HG02642 (cell line): ENCODE measurements at regions not wholly inside any gene's neighbourhood (a gene's known extent, or its start where the extent isn't known, plus 50 kb on each side); places are given as distances from the start of the nearest gene placed in this dataset.
"Not testable (repeated sequence)": the region's sequence is repeated elsewhere in the genome, so short reads cannot be mapped to it uniquely, and the experiment has no call there.

Experiments
- ATAC-seq: cut with Tn5 transposase; IDR thresholded peaks from one replicate; pipeline ENCODE4 v1.9.1; 2021; ENCODE audit warnings: mild to moderate bottlenecking; ENCODE audit not compliant: unreplicated experiment, poor library complexity

DNA sequence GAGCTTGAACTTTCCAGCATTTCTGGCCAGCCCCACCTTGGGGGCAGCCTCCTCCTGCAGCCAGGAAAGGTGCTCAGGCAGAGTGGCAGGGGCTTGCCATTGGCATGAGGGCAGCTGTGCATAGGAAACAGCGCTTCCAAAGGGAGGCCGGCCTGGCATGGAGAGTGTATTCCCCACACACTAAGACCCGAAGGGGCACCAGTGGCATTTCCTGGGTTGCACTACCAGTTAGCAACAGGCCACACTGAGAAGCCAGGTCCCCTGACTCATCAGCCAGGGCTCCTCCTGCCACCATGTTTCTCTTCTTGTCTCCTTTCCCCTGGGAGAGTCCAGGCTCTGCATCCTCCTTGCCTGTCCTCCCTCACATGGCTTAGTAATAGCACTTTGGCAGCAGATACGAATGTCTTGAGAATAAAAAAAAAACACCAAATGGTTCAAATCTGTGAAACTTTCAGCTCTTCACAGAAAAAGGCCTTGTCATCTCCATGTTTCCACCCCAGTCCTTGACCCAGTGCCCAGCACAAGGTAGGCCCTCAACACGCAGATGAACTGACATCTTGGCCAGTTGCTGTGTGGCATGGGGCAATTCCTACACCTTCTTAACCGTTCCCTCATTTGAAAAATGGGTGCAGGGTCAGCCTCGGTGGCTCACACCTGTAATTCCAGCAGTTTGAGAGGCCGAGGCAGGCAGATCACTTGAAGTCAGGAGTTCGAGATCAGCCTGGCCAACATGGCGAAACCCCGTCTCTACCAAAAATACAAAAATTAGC, 180.4 kb downstream of the SMAD6 start:
- no peak for ATAC-seq

DNA sequence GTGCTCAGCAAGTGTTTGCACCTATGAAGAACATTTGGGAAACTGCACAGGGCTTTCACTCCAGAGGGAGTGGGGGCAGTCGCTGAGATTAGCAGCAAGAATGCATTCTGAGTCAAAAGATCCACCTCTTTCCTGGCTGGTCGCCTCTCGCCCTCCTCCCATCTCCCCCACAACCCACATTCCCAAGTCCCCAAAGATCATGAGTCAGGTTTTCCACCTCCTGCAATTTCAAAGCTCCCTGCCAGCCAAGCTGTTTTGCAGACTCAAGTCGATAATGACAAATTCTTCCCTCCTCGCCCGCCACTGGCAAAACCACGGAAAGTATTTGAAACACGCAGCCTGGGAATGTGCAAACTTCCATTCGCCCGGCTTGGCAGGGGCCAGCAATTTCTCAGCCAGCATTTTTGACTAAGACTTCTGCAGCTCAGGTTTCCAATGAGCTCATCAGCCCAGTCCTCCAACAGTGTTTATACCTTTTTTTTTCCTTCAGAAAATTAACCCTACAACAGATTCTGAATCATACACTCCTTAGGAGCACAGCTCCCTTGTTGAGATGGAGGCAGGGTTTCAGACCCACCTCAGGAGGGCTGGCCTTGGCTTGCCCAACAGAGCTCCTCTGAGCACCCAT, 181.4 kb downstream of the SMAD6 start:
- no peak for ATAC-seq

DNA sequence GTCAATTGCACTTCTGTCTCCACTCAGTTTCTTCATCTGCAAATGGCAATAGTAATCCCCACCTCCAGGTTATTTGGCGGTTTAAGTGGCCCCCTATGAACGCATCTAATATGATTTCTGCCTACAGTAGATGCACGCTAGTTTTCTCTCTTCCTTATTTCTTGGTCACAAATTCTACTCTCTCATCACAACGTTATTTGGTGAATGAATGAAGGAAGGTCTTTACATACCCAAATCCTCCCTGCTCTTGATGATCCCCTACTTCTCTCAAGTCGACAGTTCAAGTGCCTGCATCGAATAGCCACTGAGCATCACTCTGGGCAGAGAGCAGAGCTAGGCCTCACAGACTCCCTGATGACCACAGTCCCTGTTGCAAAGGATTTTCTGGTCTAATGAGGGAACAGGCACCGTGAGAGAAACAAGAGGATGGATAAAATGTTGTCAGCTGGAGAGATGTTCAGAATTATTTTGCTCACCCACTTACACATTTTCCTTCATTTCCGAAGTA, 181.2 kb upstream of the SMAD3 start:
- no peak for ATAC-seq

DNA sequence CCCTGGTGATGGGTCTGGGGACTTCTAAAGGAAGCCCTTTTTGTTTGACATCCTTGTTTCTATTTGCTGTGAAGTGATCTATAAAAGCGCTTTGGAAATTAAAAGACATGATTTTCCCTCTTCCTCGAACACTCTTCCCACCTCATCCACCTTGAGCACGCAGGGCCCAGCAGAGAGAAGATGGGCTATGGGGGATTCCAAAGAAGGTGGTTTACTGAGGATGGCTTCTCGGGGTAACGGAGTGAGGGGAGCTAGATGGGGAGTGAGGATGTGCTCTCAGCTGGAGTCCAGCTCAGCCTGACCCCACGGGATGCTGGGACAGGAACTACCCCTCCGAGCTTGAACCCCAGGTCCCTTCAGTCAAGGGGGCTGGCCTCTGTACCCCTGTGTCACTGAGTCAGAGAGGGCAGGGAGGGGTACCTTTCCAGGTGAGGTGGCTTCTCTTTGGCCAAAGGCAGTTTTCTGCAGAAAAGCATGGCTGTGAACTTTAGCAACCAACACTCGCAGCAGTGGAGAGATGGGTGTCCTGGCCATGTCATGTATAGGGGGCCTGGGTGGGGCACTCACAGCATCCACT, 180.7 kb upstream of the SMAD3 start:
- ATAC-seq: no peak

DNA sequence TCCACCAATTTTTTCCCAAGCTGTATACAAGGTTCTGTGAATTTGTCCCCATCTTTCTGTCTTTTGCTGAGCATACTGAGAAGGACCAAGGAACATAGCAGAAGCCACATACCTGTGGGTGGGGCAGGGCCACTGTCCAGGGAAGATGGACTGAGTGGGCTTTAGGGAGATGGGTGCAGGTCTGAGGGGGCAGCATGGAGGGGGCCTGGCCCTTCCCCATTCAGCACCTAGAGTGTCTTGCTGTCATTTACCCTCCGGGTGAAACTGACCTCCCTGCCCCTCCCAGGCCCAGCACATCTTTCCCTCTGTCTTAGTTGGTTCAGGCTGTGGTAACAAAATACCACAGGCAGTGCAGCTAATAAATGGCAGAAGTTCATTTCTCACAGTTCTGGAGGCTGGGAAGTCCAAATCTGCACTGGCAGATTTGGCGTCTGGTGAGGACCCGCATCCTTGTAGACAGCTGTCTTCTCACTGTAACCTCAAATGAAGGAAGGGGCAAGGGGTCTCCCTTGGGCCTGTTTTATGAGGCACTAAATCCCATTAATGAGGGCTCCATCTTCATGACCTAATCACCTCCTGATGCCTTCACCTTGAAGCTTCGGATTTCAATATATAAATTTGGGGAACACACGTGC, 180.0 kb upstream of the SMAD3 start:
- ATAC-seq: no peak

DNA sequence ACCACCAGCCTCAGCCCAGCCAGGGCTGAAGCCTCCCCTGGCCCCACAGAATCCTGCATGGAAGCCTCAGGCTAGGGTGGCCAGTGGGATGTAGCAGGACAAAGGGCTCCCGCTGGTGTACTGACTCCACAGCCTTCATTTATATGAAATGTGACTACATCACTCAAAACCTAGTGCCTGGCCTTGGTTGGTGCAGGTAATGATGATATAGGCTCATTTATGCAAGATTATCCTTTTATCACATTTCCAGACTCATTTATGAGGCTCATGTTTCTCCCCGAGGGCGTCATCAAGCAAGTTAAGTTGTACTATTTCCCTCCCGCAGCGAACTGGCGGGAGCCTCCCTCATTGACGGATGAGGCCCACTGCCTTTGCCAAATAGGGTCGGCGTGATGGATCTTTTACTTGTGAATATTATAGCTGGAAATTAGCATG, 179.1 kb upstream of the SMAD3 start:
- ATAC-seq: no peak

DNA sequence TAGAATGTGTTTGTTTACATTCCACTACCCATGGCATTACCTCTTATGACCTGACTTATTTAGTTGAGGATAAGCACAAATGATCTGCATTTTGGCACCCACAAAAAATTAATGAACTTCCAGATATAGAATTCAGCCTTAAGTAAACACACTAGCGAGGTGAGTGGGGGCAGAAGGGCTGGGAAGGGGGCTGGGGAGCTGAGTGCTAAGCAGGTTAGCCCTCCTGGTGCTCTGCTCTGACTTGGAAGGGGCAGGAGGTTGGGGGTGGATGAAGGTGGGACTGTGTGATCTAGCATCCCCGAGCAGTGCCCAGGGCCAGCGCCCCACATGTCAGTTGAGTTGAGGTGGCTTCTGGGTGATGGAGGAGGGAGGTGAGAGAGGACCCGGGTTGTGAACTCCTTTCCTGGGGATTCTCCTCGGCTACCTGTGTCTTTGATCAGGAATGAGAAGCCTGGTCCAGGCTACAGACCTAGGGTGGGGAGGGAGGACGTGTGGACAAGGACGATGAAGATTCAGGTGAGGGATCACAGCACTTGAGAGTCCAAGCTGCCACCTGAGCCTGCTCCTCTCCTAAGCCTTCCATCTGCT, 178.6 kb upstream of the SMAD3 start:
- ATAC-seq: no peak

DNA sequence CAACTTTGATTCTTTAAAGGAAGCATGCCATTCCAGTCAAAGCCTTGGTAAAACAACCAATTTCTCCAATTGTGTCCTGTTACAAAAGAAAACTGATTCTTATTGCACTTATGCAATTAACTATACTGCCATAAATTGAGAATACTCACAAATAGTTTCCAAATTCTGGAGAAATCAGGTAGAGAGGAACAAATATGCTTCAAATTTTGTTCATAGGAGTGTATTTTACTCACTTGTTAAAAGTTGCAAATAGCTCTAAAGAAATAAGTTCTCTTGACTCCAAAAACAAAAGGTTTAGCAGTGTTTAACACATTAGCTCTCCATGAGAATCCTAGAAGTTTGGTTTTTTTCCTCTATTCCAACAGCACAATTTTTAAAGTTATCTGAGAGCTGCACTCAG, 176.1 kb upstream of the SMAD3 start:
- not testable (repeated sequence) for ATAC-seq

DNA sequence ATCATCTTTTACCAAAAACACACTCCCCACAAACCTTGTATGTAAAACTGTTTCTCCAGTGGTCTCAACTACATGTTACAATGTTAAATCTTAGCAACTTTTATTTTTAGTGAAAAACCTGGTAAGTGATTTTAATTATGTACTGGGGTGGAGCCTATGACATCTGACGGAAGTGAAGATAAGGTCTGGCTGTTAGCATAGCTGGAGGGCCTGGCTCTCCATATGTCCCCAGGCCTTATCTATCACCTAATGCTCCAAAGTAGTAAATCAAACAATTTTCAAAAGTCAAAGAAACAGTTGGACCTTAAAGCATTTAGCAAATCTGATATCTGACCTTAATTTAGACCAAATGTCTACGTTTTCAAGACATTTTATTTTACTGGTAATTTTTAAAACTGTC, 173.6 kb upstream of the SMAD3 start:
- no peak for ATAC-seq

DNA sequence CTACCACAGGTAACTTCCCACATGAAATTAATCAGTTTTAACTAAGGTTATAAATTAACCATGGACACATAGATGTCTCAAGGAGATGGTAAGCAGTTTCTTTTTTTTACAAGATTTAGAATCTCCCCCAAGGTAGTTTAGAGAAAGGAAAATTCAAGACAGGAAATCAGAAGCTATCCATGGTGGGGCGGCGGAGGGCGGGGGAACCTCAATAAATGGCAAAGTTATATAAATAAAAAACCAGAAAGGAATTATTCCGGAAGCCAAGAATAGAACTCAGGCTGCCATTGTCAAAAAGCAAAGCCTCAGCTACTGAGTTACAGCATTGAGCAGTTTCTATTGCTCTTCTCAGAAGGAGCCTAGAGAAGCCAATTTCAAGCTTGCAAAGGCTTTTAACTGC, 172.1 kb upstream of the SMAD3 start:
- no peak for ATAC-seq

DNA sequence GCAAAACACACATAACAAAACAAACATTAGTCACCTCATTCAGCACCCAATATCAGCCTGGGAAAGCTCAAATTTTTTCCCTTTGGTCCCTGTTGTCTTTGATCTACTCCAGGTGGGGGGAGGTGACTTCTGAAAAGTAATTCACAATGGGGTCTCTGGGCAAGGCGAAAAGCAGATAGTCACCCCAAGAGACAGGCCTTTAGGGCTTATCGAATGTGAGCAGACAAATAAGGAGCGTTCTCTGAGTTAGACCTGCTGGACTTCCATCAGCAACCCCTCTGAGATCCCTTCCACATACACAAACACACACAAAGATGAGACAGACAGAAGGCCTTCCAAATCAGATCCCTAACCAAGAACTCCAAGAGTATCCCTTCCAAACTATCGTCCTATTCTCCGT, 171.0 kb upstream of the SMAD3 start:
- ATAC-seq: no peak

DNA sequence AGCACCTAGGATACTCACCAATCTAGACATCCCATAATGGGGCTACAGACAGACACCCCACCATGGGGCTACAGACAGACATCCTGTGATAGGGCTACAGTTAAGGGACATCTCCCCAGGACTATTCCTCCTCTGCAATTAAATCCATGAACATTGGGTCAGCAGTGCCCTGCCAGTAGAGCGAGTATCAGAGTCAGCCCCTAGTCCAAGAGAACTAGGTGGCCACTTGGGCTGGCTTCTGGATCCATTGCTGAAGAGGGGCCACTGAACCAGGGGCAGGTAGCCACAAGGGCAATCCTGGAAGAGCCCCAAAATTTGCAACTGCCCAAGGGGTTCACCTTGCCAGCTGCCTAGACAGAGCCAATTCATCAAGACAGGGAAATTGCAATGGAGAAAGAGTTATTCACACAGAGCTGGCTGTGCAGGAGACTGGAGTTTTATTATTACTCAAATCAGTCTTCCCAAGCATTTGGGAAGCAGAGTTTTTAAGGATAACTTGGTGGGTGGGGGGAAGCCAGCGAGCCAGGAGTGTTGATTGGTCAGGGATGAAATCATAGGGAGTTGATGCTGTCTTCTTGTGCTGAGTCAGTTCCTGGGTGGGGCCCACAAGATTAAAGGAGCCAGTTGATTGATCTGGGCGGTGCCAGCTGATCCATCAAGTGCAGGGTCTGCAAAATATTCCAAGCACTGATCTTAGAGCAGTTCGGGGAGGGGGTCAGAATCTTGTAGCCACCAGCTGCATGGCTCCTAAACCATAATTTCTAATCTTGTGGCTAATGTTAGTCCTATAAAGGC, 170.2 kb upstream of the SMAD3 start:
- no peak for ATAC-seq

DNA sequence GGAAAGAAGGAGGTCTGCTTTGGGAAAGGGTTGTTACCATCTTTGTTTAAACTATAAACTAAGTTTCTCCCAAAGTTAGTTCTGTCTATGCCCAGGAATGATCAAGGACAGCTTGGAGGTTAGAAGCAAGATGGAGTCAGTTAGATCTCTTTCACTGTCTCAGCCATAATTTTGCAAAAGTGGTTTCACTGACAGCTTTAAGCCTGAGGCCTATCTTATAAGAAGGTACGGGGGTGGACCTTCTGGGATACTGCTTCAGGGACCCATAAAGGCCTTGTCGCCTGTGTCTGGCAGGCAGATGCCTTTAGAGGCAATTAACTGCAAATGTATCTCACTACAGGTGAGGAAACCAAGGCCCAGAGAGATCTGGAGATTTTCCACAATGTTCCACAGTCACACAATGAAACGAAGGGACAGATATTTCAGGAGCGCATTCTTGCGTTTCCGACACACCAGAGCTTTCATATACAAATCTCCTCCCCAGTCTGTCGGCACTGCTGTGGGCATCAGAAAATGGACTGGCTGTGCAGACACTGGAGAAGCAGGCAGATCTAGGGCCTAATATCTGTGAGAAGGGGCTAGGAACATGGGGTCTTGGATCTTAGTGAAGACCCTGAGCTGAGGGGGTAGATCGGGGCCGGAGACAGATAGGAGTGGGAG, 169.5 kb upstream of the SMAD3 start:
- ATAC-seq: no peak

DNA sequence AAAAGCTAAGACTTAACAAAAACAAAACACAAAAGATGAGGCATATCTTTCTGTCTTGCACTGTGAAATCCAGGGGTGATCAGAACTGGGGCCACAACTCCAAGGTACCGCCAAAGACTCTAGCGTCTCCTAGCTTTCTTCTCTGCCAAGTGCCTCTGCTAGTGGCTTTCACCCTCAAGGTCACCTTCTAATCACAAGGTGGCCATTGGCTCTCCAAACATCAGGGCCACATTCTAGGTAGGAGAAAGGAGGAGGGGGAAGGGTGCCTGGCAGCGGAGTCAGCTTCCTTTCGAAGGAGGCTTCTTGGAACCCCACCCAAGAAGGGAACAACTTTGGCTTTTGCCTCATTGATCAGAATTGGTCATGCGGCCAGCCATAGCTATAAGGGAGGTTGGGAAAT, 168.8 kb upstream of the SMAD3 start:
- no peak for ATAC-seq

DNA sequence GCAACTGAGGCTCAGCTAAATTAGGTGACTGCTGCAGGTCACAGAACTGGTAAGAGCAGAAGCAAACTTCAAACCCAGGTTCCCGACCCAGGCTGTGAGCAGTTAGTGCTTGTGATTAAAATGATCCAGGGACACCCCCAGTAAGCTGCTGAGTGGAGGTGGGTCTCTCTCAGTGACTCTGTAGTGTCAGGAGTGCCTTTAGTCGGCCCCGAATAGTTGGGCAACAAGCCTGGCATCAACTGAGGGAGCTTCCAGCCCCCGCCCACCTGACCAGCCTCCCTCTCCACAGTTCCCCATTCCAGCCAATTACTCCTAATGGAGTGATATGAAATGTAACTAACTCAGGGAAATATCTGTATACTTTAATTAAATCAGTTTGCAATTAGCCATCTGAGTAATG, 168.0 kb upstream of the SMAD3 start:
- no peak for ATAC-seq

DNA sequence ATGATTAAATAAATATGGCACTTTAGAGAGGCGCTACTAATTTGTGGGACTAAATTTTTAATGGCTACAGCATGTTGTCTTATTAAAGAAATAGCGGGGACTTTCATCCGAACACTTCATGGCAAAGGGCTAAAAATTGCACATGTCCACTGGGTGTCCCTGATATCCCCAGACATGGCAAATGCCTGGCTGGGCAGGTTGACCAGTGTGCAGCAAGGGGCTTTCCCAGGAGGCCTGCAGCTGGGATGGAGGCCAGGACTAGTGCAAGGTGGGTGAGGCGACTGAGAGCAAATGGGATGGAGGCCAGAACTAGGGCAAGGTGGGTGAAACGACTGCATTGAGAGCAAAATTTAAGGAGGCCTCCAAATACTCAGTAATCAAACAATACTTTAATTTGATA, 167.4 kb upstream of the SMAD3 start:
- ATAC-seq: no peak

DNA sequence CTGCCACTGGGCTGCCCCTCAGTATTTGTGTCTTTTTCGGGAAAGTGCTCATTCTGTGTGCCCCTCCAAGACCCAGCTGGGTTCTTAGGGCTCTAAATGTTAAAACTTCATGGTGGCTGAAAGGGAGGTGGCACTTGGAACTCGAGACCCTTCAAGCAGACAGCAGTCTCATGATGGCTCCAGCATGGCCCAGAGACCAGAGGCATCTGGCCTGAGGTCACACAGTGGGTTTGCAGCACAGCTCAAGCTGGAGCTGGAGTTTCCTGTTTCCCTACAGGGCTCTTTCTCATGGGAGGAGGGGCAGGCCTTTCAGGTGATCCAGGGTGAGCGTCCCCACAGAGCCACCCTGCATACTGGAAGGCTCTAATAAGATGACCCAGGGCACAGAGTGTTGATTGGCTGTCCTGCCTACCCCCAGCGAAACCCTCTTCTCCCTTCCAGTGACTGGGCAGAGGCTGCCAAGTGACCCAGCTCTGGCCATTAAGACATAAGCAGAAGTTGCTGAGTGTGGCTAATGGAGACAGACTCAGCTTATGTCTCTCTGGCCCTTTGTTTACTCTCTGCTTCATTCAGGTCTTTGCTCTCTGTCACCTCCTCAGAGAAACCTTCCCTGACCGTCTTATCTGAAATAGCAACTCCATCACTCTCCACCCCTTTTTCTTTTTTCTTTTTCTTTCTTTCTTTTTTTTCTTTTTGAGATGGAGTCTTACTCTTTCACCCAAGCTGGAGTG, 166.6 kb upstream of the SMAD3 start:
- no peak for ATAC-seq

DNA sequence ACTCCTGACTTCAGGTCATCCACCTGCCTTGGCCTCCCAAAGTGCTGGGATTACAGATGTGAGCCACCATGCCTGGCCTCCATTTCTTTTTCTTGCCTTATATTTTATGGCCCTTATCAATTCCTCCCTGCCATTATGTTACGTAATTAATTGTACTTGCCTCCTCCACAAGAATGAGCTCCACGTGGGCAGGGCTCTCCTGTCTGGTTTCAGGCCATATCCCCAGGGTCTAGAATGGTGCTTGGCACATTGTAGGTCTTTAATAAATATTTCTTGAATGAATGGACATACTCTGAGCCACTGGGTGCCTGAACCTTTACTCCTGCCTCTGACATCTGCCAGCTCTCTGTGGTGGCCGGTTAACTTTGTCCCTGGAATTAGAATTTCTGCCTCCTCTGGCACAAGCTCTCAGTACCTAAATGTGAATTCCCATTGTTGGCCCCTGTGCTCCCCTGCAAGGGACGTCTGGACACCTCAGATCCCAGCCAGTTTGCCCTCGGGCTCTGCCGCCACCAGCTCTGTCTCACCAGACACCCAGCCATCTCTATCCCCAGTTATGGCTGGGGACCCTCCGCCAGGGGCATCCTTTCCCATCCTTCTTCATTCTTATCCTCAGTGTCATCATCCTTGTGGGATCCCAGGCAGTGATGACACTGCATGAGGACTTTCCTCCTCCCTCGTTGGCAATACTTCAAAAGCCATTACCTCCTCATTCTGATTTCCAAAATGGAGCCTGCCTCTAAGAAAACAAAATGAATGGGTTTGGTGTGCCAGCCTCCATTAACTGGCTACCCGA, 165.6 kb upstream of the SMAD3 start:
- no peak for ATAC-seq
